ENCODE measurements at regions not wholly inside any gene's neighbourhood (a gene's known extent, or its start where the extent isn't known, plus 50 kb on each side); places are given as distances from the start of the nearest gene placed in this dataset.

- no peak for DNase-seq (ENCODE audit: low read depth in 2 of 2)
- TF ChIP-seq CTCF (conservative IDR thresholded peaks at IDR 0.05 in 1 of 2, IDR thresholded peaks at IDR 0.05 in 1 of 2; ENCODE audit: low read depth in 1 of 2, low read length in 2 of 2) = no peak
- no peak for TF ChIP-seq EZH2 (IDR thresholded peaks at IDR 0.05; ENCODE audit: low read length, missing control alignments)
- no peaks in the 10 kb centered on the region for H3K79me2 ChIP-seq (ENCODE audit: control insufficient read depth, insufficient read depth, low read length)
- H3K27me3 ChIP-seq (ENCODE audit: control insufficient read depth, insufficient read depth, low read length) = no peaks in the 10 kb centered on the region
- H3K4me2 ChIP-seq (ENCODE audit: extremely low read depth, insufficient read depth, low read length) = no peak overlapping the region
- H3K4me1 ChIP-seq (ENCODE audit: control insufficient read depth, extremely low read depth, insufficient read depth, low read length) = no peaks in the 10 kb centered on the region
- H3K27ac ChIP-seq (ENCODE audit: insufficient read depth, low read length) = no peak overlapping the region
- H2AFZ ChIP-seq (ENCODE audit: low read length) = no peak overlapping the region
- H3K9ac ChIP-seq (ENCODE audit: insufficient read depth, low read length) = no peak overlapping the region
- no peaks in the 10 kb centered on the region for H4K20me1 ChIP-seq (ENCODE audit: control insufficient read depth, extremely low read depth, insufficient read depth, low read length)
- H3K36me3 ChIP-seq (ENCODE audit: control insufficient read depth, insufficient read depth, low read length) = no peaks in the 10 kb centered on the region
- no peak overlapping the region for H3K4me3 ChIP-seq (replicated peaks in 1 of 4; ENCODE audit: control extremely low read depth in 1 of 4, insufficient read depth in 1 of 4, low read depth in 3 of 4, low read length in 4 of 4)
- H3K9me3 ChIP-seq (ENCODE audit: control insufficient read depth, insufficient read depth, low read depth, low read length) = no peaks in the 10 kb centered on the region
These were observed 146.4 kb upstream of the COPS8 start for GRCh38 chr2:236939271-236939670.

GRCh38 chr2:236939721-236940231, 145.9 kb upstream of the COPS8 start:
- Histone ChIP-seq H3K36me3 (ENCODE audit: control insufficient read depth, insufficient read depth, low read length) (no peaks in the 10 kb centered on the region), H3K79me2 (ENCODE audit: control insufficient read depth, insufficient read depth, low read length) (no peaks in the 10 kb centered on the region), H3K9me3 (ENCODE audit: control insufficient read depth, insufficient read depth, low read depth, low read length) (no peaks in the 10 kb centered on the region), H3K4me2 (ENCODE audit: extremely low read depth, insufficient read depth, low read length) (no peak overlapping the region), H3K4me1 (ENCODE audit: control insufficient read depth, extremely low read depth, insufficient read depth, low read length) (no peaks in the 10 kb centered on the region), H4K20me1 (ENCODE audit: control insufficient read depth, extremely low read depth, insufficient read depth, low read length) (no peaks in the 10 kb centered on the region), H2AFZ (ENCODE audit: low read length) (no peak overlapping the region), H3K4me3 (replicated peaks in 1 of 4; ENCODE audit: control extremely low read depth in 1 of 4, insufficient read depth in 1 of 4, low read depth in 3 of 4, low read length in 4 of 4) (no peak overlapping the region), H3K27me3 (ENCODE audit: control insufficient read depth, insufficient read depth, low read length) (no peaks in the 10 kb centered on the region), H3K27ac (ENCODE audit: insufficient read depth, low read length) (no peak overlapping the region), H3K9ac (ENCODE audit: insufficient read depth, low read length) (no peak overlapping the region)
- TF ChIP-seq EZH2 (IDR thresholded peaks at IDR 0.05; ENCODE audit: low read length, missing control alignments) (no peak), CTCF (conservative IDR thresholded peaks at IDR 0.05 in 1 of 2, IDR thresholded peaks at IDR 0.05 in 1 of 2; ENCODE audit: low read depth in 1 of 2, low read length in 2 of 2) (no peak)
- peak; percentile 10 to 34 for DNase-seq (ENCODE audit: low read depth in 2 of 2)

GRCh38 chr2:236940497-236940896, 145.2 kb upstream of the COPS8 start:
- H3K79me2 ChIP-seq (ENCODE audit: control insufficient read depth, insufficient read depth, low read length) = no peaks in the 10 kb centered on the region
- no peak overlapping the region for H3K4me2 ChIP-seq (ENCODE audit: extremely low read depth, insufficient read depth, low read length)
- no peaks in the 10 kb centered on the region for H3K36me3 ChIP-seq (ENCODE audit: control insufficient read depth, insufficient read depth, low read length)
- H3K27me3 ChIP-seq (ENCODE audit: control insufficient read depth, insufficient read depth, low read length) = no peaks in the 10 kb centered on the region
- H2AFZ ChIP-seq (ENCODE audit: low read length) = no peak overlapping the region
- TF ChIP-seq CTCF (conservative IDR thresholded peaks at IDR 0.05 in 1 of 2, IDR thresholded peaks at IDR 0.05 in 1 of 2; ENCODE audit: low read depth in 1 of 2, low read length in 2 of 2) (no peak), EZH2 (IDR thresholded peaks at IDR 0.05; ENCODE audit: low read length, missing control alignments) (no peak)
- no peak for DNase-seq (ENCODE audit: low read depth in 2 of 2)
- H3K27ac ChIP-seq (ENCODE audit: insufficient read depth, low read length) = no peak overlapping the region
- no peak overlapping the region for H3K9ac ChIP-seq (ENCODE audit: insufficient read depth, low read length)
- no peak overlapping the region for H3K4me3 ChIP-seq (replicated peaks in 1 of 4; ENCODE audit: control extremely low read depth in 1 of 4, insufficient read depth in 1 of 4, low read depth in 3 of 4, low read length in 4 of 4)
- H3K9me3 ChIP-seq (ENCODE audit: control insufficient read depth, insufficient read depth, low read depth, low read length) = no peaks in the 10 kb centered on the region
- no peaks in the 10 kb centered on the region for H4K20me1 ChIP-seq (ENCODE audit: control insufficient read depth, extremely low read depth, insufficient read depth, low read length)
- H3K4me1 ChIP-seq (ENCODE audit: control insufficient read depth, extremely low read depth, insufficient read depth, low read length) = no peaks in the 10 kb centered on the region

Measured in fibroblast of lung (primary cell).